Mucosa of descending colon (tissue), 3 donors: ENCODE measurements at regions not wholly inside any gene's neighbourhood (a gene's known extent, or its start where the extent isn't known, plus 50 kb on each side); places are given as distances from the start of the nearest gene placed in this dataset.
A peak's percentile ranks its signal among the peaks of the same experiment; 100 is the strongest.
"Not testable (repeated sequence)": the region's sequence is repeated elsewhere in the genome, so short reads cannot be mapped to it uniquely, and the experiment has no call there.

Experiments used
- ATAC-seq: fragments of 200-7000 bp; cut with Tn5 transposase; one replicate; pipeline ENCODE4 v1.9.1; 2020; ENCODE audit warnings: mild to moderate bottlenecking, moderate library complexity
- DNase-seq, 3 donors: peaks; one replicate each; pipeline ENCODE4 v3.0.0-alpha.2; 2020
- H3K36me3 ChIP-seq: fragments of 200-600 bp; one replicate; pipeline ENCODE4 v1.8.0; 2021; ENCODE audit warnings: low read depth, mild to moderate bottlenecking
- H3K4me1 ChIP-seq: fragments of 200-600 bp; one replicate; pipeline ENCODE4 v1.8.0; 2021; ENCODE audit warnings: low read depth, mild to moderate bottlenecking
- H3K4me3 ChIP-seq: fragments of 200-600 bp; one replicate; pipeline ENCODE4 v1.8.0; 2021; ENCODE audit warnings: mild to moderate bottlenecking
- H3K9me3 ChIP-seq: fragments of 200-600 bp; one replicate; pipeline ENCODE4 v1.8.0; 2021; ENCODE audit warnings: mild to moderate bottlenecking
- intact Hi-C, 2 donors: fragments of 100-400 bp; cut with DNase I in 1 of 2; cut with micrococcal nuclease in 1 of 2; formaldehyde crosslinking; loops; one replicate each; pipeline versions ENCODE4 v1.11.0 to v1.11.1; 2022; cut with DNase I, micrococcal nuclease
- TF ChIP-seq, protein P1 (sequence below): fragments of 200-600 bp; IDR thresholded peaks from one replicate; pipeline ENCODE4 v1.8.0; 2022; ENCODE audit warnings: antibody characterized with exemption, mild to moderate bottlenecking
- donor health status: DM: no; HTN: no; CAD: no; lungs with moderate emphysema.
- donor health status: DM: no; HTN: no; CAD: no.
- donor health status: DM: no; HTN: yes; CAD: no.

DNA sequence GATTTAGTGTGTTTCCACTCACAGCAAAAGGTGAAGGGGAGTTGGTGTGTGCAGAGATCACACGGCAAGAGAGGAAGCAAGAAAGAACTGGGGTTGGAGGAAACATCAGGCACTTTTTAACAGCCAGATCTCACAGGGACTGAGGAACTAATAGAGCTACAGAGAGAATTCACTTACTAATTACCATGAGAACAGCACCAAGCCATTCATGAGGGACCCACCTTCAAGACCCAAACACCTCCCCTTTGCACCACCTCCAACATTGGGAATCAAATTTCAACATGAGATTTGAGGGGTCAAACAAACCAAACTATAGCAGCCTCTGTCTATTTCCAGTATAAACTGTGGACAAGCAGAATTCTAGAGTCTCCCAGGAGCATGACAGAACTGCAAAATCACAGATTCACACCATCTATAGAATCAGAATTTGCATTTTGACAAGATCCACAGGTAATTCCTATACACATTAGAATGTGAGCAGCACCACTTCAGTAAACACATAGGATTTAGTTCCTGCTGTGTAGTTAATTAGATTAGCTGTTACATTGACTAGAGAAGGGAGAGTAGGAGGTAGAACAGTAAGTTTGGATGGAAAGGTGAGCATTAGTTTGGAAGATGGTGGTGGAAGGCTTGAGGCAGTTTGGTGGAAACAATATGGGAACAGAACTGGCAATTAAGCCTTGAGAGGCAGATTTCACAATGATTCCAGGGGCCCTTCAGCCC, 311.7 kb downstream of the NSUN3 start:
- ATAC-seq (no peak), DNase-seq (no peak)
- Histone ChIP-seq H3K9me3 (no peaks in the 10 kb centered on the region), H3K36me3 (no peaks in the 10 kb centered on the region), H3K4me1 (no peaks in the 10 kb centered on the region), H3K4me3 (no peak overlapping the region)
- TF ChIP-seq, protein P1, sequence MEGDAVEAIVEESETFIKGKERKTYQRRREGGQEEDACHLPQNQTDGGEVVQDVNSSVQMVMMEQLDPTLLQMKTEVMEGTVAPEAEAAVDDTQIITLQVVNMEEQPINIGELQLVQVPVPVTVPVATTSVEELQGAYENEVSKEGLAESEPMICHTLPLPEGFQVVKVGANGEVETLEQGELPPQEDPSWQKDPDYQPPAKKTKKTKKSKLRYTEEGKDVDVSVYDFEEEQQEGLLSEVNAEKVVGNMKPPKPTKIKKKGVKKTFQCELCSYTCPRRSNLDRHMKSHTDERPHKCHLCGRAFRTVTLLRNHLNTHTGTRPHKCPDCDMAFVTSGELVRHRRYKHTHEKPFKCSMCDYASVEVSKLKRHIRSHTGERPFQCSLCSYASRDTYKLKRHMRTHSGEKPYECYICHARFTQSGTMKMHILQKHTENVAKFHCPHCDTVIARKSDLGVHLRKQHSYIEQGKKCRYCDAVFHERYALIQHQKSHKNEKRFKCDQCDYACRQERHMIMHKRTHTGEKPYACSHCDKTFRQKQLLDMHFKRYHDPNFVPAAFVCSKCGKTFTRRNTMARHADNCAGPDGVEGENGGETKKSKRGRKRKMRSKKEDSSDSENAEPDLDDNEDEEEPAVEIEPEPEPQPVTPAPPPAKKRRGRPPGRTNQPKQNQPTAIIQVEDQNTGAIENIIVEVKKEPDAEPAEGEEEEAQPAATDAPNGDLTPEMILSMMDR, result no peak
- intact Hi-C loops, result no loop called here

DNA sequence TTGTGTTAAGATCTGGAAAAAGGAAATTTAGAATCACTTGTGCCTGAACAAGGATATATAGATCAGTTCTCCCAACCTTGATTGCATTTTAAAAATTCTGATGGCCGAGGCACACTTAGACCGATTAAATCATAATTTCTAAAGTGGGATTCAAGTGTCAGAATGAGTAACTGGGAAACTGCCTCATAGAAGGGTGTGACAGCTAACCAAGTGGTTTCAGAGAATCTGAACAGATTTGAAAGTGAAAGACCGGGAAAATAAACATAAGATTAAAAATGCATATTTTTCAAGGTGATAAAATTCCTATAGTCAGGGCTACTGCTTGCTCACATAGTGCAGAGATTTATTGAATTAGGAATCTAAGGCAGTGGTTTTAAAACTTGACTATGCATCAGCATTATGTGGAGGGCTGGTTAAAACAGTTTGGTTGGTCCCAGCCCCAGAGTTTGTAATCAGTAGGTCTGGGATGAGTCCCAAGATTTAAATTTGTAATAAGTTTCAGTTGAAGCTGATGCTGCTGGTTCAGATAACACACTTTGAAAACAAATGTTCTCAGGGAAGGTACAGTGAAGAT, 314.3 kb downstream of the NSUN3 start:
- DNase-seq, H3K36me3 ChIP-seq, H3K4me1 ChIP-seq, ATAC-seq, intact Hi-C loops, H3K4me3 ChIP-seq, H3K9me3 ChIP-seq: not testable (repeated sequence)

DNA sequence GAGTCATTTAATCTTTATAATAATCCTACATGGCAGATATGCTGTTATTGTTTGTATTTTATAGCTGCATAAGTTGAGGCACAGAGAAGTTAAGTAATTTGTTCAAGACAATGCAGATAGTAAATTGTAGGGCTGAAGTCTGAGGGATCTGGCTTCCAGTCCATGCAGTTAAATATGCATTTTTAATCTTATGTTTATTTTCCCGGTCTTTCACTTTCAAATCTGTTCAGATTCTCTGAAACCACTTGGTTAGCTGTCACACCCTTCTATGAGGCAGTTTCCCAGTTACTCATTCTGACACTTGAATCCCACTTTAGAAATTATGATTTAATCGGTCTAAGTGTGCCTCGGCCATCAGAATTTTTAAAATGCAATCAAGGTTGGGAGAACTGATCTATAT, 315.0 kb downstream of the NSUN3 start:
- ATAC-seq, H3K4me1 ChIP-seq, H3K36me3 ChIP-seq, DNase-seq, H3K9me3 ChIP-seq, H3K4me3 ChIP-seq, intact Hi-C loops: not testable (repeated sequence)

DNA sequence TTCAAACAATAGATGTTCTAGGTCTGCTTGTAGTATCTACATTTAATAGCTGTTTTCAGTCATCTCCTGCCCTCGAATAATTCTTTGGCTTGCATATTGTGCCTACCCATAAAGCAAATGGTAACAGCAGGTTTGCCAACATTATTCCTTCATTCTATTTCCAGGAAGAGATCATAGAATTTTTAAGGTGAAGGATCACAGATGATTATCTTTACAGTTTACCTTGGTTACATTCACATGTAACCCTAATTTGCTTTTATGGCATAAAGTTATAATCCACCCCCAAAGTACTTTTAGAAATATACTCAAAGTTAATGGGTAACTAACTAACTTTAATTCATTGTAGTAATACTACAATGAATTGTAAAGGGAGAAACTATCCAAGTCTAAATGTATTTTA, 315.5 kb downstream of the NSUN3 start:
- H3K9me3 ChIP-seq, result no peaks in the 10 kb centered on the region
- ATAC-seq (peak; percentile 78), DNase-seq (no peak)
- TF ChIP-seq, protein P1, result no peak
- H3K4me1 ChIP-seq, result no peaks in the 10 kb centered on the region
- intact Hi-C loops, result no loop called here
- no peak overlapping the region for H3K4me3 ChIP-seq
- H3K36me3 ChIP-seq, result no peaks in the 10 kb centered on the region

DNA sequence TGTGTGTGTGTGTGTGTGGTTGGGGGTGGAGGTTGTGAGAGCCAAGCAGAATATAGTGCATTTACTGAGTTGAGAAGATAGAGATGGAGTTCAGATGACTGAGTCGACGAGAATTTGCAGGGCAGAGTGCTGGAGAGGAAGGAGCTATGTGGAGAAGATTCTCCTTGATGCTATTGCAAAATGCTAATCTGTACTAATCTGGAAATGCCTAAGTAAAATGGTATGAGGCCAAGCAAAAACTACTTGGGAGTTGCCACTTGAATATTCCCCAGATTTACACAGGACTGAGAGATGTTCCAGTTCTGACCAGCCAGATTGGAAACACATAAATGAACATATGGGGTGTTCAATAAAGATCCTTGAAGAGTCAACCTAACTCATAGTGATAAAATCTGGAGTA, 316.4 kb downstream of the NSUN3 start:
- no peak for DNase-seq
- no peaks in the 10 kb centered on the region for H3K4me1 ChIP-seq
- TF ChIP-seq, protein P1, result no peak
- no peak overlapping the region for H3K4me3 ChIP-seq
- no peak for ATAC-seq
- intact Hi-C loops, result no loop called here
- H3K36me3 ChIP-seq, result no peaks in the 10 kb centered on the region
- no peaks in the 10 kb centered on the region for H3K9me3 ChIP-seq

DNA sequence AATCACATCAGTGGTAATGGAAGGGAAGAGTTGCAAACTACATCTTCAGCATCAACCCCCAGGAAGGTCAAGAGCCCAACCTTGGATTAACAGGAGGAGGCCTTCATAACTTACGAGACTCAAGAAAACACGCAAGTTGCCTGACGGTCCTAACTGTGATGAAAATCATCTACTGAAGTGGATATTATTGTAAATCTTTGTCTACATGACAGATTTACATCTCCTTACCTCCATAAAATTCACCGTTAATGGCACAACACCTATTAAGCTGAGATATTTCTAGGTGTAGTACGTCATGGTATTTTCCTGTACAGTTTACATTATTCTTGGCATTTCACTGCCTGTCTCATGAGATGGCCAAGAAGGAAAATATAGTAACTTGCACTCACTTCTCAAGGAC, 332.0 kb downstream of the NSUN3 start:
- DNase-seq (no peak), ATAC-seq (no peak)
- intact Hi-C loops, result no loop called here
- H3K36me3 ChIP-seq, result no peaks in the 10 kb centered on the region
- H3K9me3 ChIP-seq, result no peaks in the 10 kb centered on the region
- H3K4me1 ChIP-seq, result no peaks in the 10 kb centered on the region
- H3K4me3 ChIP-seq, result no peak overlapping the region
- TF ChIP-seq, protein P1, result no peak

DNA sequence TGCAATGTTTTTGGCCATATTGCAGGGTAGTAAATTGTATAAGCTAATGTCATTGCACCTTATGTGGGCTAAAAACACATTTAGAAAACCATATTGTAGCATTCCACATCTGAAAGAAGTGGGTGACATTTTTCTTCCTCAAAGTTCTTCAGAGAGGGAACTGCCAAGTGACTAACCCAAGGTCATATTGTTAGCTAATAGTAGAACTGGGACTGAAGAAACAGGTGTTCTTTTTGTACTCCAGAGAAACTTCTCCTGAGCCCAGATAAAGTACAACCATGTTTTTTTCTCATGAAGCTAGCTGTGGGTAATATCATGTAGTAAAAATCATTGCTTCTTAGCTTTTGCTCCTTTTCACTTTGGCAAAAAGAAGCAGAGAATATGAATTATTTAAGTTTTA, 333.0 kb downstream of the NSUN3 start:
- no peak for DNase-seq
- Histone ChIP-seq H3K36me3 (no peaks in the 10 kb centered on the region), H3K4me1 (no peaks in the 10 kb centered on the region), H3K9me3 (no peaks in the 10 kb centered on the region), H3K4me3 (no peak overlapping the region)
- intact Hi-C loops, result no loop called here
- TF ChIP-seq, protein P1, result no peak
- ATAC-seq, result no peak
